IMR-90 (cell line): ENCODE measurements at regions not wholly inside any gene's neighbourhood (a gene's known extent, or its start where the extent isn't known, plus 50 kb on each side); places are given as distances from the start of the nearest gene placed in this dataset.

Experiments
- MAFK ChIP-seq: IDR thresholded peaks from 2 replicates; pipeline ENCODE4 v1.6.1; 2012; ENCODE audit warnings: low read depth, low read length, improper control_type of control experiment
- POLR2A ChIP-seq: IDR thresholded peaks from 2 replicates; pipeline ENCODE4 v1.6.1; 2012; ENCODE audit warnings: mild to moderate bottlenecking, low read depth, low read length
- RAD21 ChIP-seq: IDR thresholded peaks from 2 replicates; pipeline ENCODE4 v1.6.1; 2012; ENCODE audit warnings: low read length, improper control_type of control experiment
- RCOR1 ChIP-seq: IDR thresholded peaks from 2 replicates; pipeline ENCODE4 v1.6.1; 2012; ENCODE audit warnings: mild to moderate bottlenecking, low read length, improper control_type of control experiment; ENCODE audit not compliant: insufficient replicate concordance
- RFX5 ChIP-seq: IDR thresholded peaks from 2 replicates; pipeline ENCODE4 v1.8.0; 2012; ENCODE audit warnings: low read depth, mild to moderate bottlenecking, low read length, moderate library complexity
- SMC3 ChIP-seq: fragments of 150-350 bp; IDR thresholded peaks from 2 replicates; pipeline ENCODE4 v1.6.1; 2016; ENCODE audit warnings: low read depth, mild to moderate bottlenecking, antibody characterized with exemption, low read length, moderate library complexity
- TF ChIP-seq, protein P1 (sequence below): conservative IDR thresholded peaks from 2 replicates; pipeline ENCODE4 v1.5.1; 2012; ENCODE audit warnings: mild to moderate bottlenecking, low read depth, low read length, improper control_type of control experiment
- TF ChIP-seq, protein P2 (sequence below): fragments of 150-350 bp; IDR thresholded peaks from 2 replicates; pipeline ENCODE4 v1.6.1; 2017; ENCODE audit warnings: mild to moderate bottlenecking, antibody characterized with exemption, low read length, low read depth

DNA sequence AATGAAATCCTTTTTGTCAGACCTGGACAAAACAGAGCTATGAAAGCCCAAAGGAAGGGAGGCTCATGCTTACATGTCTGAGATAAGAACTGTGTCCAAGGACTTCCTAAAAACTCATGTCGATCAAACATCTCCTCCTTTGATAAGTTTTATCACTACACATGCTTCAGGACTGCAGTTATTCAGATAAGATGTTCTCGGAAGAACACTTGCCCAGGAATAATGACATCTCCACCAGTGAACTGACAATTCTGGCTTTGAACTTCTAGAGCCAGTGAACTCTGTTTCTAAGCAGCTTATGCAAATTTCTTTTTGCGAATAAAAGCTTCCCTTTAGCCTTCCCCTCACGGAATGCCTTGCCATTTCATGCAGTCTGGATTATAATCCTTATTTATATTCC, 561.6 kb downstream of the TBC1D4 start:
- TF ChIP-seq, protein P1, sequence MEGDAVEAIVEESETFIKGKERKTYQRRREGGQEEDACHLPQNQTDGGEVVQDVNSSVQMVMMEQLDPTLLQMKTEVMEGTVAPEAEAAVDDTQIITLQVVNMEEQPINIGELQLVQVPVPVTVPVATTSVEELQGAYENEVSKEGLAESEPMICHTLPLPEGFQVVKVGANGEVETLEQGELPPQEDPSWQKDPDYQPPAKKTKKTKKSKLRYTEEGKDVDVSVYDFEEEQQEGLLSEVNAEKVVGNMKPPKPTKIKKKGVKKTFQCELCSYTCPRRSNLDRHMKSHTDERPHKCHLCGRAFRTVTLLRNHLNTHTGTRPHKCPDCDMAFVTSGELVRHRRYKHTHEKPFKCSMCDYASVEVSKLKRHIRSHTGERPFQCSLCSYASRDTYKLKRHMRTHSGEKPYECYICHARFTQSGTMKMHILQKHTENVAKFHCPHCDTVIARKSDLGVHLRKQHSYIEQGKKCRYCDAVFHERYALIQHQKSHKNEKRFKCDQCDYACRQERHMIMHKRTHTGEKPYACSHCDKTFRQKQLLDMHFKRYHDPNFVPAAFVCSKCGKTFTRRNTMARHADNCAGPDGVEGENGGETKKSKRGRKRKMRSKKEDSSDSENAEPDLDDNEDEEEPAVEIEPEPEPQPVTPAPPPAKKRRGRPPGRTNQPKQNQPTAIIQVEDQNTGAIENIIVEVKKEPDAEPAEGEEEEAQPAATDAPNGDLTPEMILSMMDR, result no peak
- TF ChIP-seq RCOR1 (no peak), RAD21 (no peak), POLR2A (no peak), MAFK (no peak), SMC3 (no peak), RFX5 (no peak)
- TF ChIP-seq, protein P2, sequence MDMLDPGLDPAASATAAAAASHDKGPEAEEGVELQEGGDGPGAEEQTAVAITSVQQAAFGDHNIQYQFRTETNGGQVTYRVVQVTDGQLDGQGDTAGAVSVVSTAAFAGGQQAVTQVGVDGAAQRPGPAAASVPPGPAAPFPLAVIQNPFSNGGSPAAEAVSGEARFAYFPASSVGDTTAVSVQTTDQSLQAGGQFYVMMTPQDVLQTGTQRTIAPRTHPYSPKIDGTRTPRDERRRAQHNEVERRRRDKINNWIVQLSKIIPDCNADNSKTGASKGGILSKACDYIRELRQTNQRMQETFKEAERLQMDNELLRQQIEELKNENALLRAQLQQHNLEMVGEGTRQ, result no peak
